ENCODE measurements at regions not wholly inside any gene's neighbourhood (a gene's known extent, or its start where the extent isn't known, plus 50 kb on each side); places are given as distances from the start of the nearest gene placed in this dataset.

GRCh38 chr10:109432281-109432680 lies 491.0 kb downstream of the XPNPEP1 start:
- in situ Hi-C loops (cut with MboI; ENCODE audit: low pct_unique_long_range_greater_than_20kb, low sequenced_read_pairs, unreplicated experiment): no loop called here
- no peak for TF ChIP-seq CTCF (IDR thresholded peaks at IDR 0.05; ENCODE audit: extremely low read depth, insufficient read depth, missing control alignments)
- no peak for DNase-seq (ENCODE audit: low spot score)

- in situ Hi-C loops (cut with MboI; ENCODE audit: low pct_unique_long_range_greater_than_20kb, low sequenced_read_pairs, unreplicated experiment): no loop called here
- DNase-seq (ENCODE audit: low spot score): no peak
- TF ChIP-seq CTCF (IDR thresholded peaks at IDR 0.05; ENCODE audit: extremely low read depth, insufficient read depth, missing control alignments): no peak
Measured at GRCh38 chr10:109430799-109431198, 492.5 kb downstream of the XPNPEP1 start.

- in situ Hi-C loops (cut with MboI; ENCODE audit: low pct_unique_long_range_greater_than_20kb, low sequenced_read_pairs, unreplicated experiment): no loop called here
- no peak for DNase-seq (ENCODE audit: low spot score)
- TF ChIP-seq CTCF (IDR thresholded peaks at IDR 0.05; ENCODE audit: extremely low read depth, insufficient read depth, missing control alignments): no peak
Measured at GRCh38 chr10:109430043-109430760, 493.1 kb downstream of the XPNPEP1 start.

GRCh38 chr10:109428775-109429491 lies 494.4 kb downstream of the XPNPEP1 start:
- TF ChIP-seq CTCF (IDR thresholded peaks at IDR 0.05; ENCODE audit: extremely low read depth, insufficient read depth, missing control alignments): no peak
- in situ Hi-C loops (cut with MboI; ENCODE audit: low pct_unique_long_range_greater_than_20kb, low sequenced_read_pairs, unreplicated experiment): no loop called here
- no peak for DNase-seq (ENCODE audit: low spot score)

- in situ Hi-C loops (cut with MboI; ENCODE audit: low pct_unique_long_range_greater_than_20kb, low sequenced_read_pairs, unreplicated experiment): no loop called here
- no peak for DNase-seq (ENCODE audit: low spot score)
- no peak for TF ChIP-seq CTCF (IDR thresholded peaks at IDR 0.05; ENCODE audit: extremely low read depth, insufficient read depth, missing control alignments)
Measured at GRCh38 chr10:109427411-109427810, 495.9 kb downstream of the XPNPEP1 start.

- no peak for TF ChIP-seq CTCF (IDR thresholded peaks at IDR 0.05; ENCODE audit: extremely low read depth, insufficient read depth, missing control alignments)
- no peak for DNase-seq (ENCODE audit: low spot score)
- in situ Hi-C loops (cut with MboI; ENCODE audit: low pct_unique_long_range_greater_than_20kb, low sequenced_read_pairs, unreplicated experiment): no loop called here
Measured at GRCh38 chr10:109426987-109427386, 496.3 kb downstream of the XPNPEP1 start.
